ENCODE measurements at regions not wholly inside any gene's neighbourhood (a gene's known extent, or its start where the extent isn't known, plus 50 kb on each side); places are given as distances from the start of the nearest gene placed in this dataset.

- DNase-seq (ENCODE audit: low spot score): no peak
Measured at GRCh38 chr12:13841358-13841757, 140.0 kb downstream of the GRIN2B start.

GRCh38 chr12:13839365-13840336 lies 141.8 kb downstream of the GRIN2B start:
- no peak for DNase-seq (ENCODE audit: low spot score)

DNA sequence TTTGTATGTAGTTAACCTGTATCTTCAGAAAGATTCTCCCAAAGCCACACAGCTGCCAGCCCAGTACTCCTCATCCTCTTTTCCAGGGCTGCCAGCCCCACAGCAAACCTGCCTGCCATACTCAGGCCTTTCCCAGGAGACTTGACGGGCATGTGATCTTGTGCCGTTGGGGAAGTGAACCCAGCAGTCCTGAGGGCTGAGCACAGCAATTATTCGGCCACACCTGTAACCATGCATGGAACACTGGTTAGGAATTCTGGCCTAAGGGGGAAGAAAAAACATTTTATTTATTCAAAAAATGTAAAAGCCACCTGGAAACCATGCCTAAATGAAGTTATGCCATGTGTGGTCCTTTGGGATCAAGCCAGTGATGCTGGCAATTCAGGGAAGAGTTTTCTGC lies 145.3 kb downstream of the GRIN2B start:
- no peak for DNase-seq (ENCODE audit: low spot score)

- no peak for DNase-seq (ENCODE audit: low spot score)
Measured at GRCh38 chr12:13835652-13836051, 145.8 kb downstream of the GRIN2B start.

DNA sequence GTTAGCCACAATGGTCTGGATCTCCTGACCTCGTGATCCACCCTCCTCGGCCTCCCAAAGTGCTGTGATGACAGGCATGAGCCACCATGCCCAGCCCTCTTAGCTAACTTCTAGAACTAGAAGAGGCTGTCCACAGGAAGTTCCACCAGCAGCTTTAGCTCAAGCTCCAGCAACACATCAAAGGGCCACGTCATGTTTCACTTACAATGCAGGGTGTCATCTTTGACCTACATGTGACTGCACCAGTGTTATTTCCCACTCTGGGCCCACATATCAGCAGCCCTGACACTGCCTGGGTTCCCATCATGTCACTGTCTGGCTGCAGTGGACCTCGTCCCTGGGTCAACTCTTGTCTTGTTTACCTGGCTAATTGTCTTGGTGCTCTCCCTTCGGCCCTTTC lies 147.2 kb downstream of the GRIN2B start:
- no peak for DNase-seq (ENCODE audit: low spot score)

DNA sequence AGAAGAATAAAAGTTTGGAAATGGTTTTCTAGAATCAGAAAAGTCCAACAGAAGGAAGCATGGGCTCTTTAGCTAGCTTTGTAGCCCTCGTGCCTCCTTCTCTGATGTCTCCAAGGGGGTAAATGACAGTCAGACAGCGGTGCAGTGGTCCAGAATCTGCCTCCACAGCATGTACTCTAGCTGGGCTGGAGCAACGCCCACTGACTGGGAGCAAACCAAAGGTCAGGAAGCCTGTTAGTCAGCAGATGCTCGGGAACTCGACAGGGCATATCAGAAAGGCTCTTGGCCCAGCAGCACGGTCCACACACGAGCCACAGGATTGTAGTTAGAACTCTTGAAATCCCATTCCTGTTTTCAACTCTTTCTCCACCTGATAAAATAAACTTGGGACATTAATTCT lies 164.3 kb downstream of the GRIN2B start:
- no peak for DNase-seq (ENCODE audit: low spot score)

DNA sequence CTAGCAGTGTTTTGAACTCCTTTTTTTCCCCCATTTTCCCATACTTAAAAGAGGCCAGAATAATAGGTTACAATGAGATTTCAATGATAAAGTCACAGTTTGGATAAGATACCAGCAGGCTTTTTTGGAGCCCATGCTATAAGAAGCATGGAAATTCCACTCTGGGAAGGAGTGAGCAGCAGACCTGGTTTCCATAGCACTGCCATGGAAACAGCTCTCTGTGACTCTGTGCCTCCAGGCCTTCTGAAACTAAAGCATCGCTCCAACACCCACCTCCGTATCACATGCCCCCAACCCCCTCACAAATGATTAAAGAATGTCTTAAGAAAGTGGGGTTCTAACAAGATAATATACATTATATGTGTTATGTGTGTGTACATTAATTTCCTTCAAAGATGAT lies 165.0 kb downstream of the GRIN2B start:
- DNase-seq (ENCODE audit: low spot score): peak; percentile 29

DNA sequence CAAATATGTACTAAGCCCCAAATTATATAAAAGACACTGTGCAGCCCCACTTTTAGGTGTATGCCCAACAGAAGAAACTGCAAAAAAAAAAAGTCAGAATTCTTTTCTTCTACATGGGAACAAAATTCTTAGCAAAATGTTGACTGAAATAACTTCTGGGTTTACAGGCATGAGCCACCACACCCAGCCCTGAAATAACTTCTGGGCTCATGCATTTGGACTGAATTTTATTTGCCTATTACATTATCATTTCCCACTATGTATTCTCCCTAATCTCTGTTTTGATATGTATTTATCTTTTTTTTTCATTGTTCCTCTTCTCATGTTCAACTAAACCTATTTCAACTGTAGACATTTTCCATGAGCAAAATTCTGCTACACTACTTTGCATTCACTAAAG lies 169.2 kb downstream of the GRIN2B start:
- DNase-seq (ENCODE audit: low spot score): no peak

DNA sequence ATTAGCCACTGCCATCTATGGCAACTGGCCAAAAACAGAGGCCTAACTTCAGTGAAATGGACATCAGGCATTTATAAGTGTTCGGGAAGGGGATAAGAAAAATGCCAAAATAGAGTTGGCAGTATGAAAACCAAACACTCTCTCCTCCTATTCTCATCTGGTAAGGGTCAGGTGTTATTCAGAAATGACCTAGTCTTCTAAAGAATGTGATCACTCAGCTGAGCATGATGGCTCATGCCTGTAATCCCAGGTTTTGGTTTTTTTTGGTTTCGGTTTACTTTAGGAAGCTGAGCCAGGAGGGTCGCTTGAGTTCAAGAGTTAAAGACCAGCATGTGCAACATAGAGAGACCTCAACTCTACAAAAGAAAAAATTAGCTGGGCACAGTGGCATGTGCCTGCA lies 170.3 kb downstream of the GRIN2B start:
- DNase-seq (ENCODE audit: low spot score): no peak

DNA sequence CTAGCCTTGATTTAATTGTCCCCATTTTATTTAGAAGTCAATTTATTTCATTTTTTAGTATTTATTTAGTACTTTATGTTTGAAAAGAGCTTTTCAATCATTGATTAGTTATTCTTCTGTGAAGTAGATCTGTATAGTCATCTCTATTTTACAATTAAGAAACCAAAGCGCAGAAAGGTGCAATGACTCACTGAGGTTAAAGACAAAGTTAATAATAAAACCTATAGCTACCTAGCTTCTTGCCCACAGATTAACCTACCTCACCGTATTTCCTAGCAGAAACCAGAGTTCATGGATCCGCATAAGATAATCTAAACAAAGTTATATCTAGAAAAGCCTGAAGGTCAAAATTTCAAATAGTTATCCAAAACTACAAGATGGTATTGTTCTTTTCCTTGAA lies 176.4 kb downstream of the GRIN2B start:
- DNase-seq (ENCODE audit: low spot score): no peak

- DNase-seq (ENCODE audit: low spot score): no peak
Measured at GRCh38 chr12:13801543-13801942, 179.9 kb downstream of the GRIN2B start.

GRCh38 chr12:13799574-13799973 lies 181.8 kb downstream of the GRIN2B start:
- no peak for DNase-seq (ENCODE audit: low spot score)

- no peak for DNase-seq (ENCODE audit: low spot score)
Measured at GRCh38 chr12:13798162-13798561, 183.2 kb downstream of the GRIN2B start.

- no peak for DNase-seq (ENCODE audit: low spot score)
Measured at GRCh38 chr12:13794706-13795105, 186.7 kb downstream of the GRIN2B start.

DNA sequence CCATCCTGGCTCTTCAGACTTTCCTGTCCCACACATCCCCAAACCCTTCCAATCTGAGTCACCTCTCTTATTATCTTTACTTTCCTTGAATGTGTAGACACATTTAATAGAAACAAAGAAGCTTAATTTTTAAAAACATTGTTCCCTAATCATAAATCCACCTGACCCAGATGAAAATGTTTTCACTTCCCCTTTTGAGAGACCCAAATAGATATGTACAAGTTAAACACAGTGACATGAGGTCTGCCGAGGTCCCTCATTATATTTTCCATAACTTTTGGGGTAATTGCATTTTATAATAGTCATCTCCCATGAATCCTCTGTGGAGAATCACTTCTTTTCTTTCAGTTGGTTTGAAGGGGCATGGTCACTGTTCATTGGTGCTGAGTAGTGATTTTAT lies 191.1 kb downstream of the GRIN2B start:
- no peak for DNase-seq (ENCODE audit: low spot score)

DNA sequence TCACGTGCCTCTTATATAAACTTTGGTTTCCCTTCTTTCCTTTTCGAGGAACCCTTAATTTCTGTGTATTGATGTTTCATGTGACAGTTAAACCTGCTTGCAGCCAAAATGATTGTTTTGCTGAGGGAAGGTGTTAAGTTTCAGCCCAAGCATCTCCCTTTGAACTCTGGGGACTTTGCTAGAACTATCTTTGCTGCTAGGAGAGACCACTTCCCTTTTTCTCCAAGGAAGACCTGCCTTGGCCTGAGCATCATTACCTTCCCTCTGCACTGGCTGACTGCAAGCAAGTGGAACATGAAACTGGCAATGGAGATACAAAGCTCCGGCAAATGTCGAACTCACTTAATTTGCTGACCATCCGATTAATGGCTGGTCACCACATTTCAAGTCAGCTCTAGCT lies 192.8 kb downstream of the GRIN2B start:
- no peak for DNase-seq (ENCODE audit: low spot score)

- no peak for DNase-seq (ENCODE audit: low spot score)
Measured at GRCh38 chr12:13786646-13787045, 194.8 kb downstream of the GRIN2B start.

DNA sequence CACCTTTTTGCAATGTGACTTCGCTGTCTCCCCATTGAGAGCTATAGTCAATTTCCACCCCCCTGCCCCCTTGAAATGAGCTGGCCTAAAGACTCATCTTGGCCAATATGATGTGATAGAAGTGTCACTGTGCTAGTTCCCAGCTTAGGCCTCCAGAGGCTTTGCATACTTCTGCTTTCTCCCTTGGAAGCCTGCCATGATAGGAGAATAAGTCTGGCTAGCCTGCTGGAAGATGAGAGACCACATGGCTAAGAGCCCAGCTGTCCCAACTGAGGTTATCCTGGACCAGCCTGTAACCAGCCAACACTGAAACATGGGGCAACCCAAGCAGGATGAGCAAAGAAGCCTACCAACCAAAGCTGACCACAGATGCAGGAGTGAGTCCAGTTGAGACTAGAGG lies 196.9 kb downstream of the GRIN2B start:
- DNase-seq (ENCODE audit: low spot score): no peak

DNA sequence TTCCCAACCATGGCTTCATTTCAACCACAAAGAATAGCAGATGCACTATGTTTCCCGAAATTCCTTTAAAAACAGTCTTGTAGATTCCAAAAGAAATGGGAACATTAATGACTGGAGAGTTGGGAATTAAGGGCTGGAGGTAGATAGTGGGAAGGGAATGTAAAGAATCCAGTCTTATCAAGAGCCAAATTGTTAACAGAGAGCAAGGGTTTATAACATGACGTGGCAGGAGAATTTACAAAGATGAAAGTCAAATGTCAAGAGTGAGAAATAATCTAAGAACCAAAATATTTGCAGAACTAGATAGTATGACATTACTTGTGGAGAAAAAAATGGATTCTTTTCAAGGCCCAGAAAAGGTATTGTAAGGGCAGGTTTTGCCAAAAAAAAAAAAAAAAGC lies 200.9 kb downstream of the GRIN2B start:
- no peak for DNase-seq (ENCODE audit: low spot score)

- no peak for DNase-seq (ENCODE audit: low spot score)
Measured at GRCh38 chr12:13777374-13777773, 204.0 kb downstream of the GRIN2B start.

GRCh38 chr12:13772264-13772663 lies 209.1 kb downstream of the GRIN2B start:
- DNase-seq (ENCODE audit: low spot score): no peak

GRCh38 chr12:13770576-13770975 lies 210.8 kb downstream of the GRIN2B start:
- DNase-seq (ENCODE audit: low spot score): no peak

DNA sequence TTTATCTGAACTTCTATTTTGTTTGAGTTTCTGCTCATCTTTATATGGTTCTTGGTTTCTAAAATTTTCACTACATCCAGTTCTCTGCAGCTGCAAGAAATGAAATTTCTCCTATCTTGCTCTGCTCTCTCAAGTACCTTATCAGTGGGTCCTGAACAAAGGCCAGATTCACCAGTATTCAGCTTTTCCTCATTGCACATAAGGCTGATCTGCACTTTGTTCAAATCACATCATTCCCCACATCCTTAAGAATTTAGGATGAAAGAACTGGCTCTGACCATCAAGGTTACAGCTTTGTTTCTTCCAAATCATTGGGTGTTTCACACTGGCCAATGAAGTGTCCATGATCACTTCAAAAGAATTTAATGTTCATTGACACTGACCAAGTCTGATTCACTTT lies 211.4 kb downstream of the GRIN2B start:
- no peak for DNase-seq (ENCODE audit: low spot score)

DNA sequence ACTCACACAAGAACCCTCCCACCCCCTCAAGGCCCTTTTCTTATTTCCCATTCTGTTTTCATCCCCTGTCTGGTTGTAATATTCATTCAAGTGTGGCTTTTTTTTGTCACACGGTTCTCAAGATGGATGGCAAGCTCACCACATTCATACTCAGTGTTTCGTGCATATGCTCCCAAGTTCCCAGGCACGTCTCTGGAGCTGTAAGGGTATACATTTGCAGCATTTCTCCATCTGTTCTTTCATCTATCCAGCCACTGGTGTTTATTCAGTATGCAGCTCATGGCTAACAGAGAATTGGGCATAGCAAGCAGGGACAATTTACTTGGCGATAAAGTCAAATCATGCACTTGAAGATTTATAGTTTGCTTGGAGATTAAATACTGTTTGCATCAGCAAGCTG lies 212.1 kb downstream of the GRIN2B start:
- no peak for DNase-seq (ENCODE audit: low spot score)
